Activated T-helper 1 cell treated with anti-CD3 and anti-CD28 coated beads, Interleukin-12 subunit alpha, Interleukin-12 subunit beta, Interleukin-2, Interleukin-4 antibody, amounts not matched to agents 30 ng/mL and 10 ng/mL and 1 ng/mL, durations not matched to agents 14 hours and 24 hours and 36 hours (primary cell): ENCODE measurements at regions not wholly inside any gene's neighbourhood (a gene's known extent, or its start where the extent isn't known, plus 50 kb on each side); places are given as distances from the start of the nearest gene placed in this dataset.

ENCODE experiments used
- DNase-seq: peaks from one replicate; pipeline ENCODE4 v3.0.0; 2021; ENCODE audit warnings: low spot score
- H3K27ac Mint-ChIP-seq: one replicate; pipeline ENCODE4 v1.8.0; 2021; ENCODE audit warnings: mild to moderate bottlenecking, mixed read lengths
- H3K27me3 Mint-ChIP-seq: one replicate; pipeline ENCODE4 v1.8.0; 2022; ENCODE audit warnings: mild to moderate bottlenecking, moderate library complexity, mixed read lengths; ENCODE audit not compliant: insufficient read depth
- H3K36me3 Mint-ChIP-seq: one replicate; pipeline ENCODE4 v1.8.0; 2021; ENCODE audit warnings: low read depth, mixed read lengths
- H3K4me1 Mint-ChIP-seq: one replicate; pipeline ENCODE4 v1.8.0; 2021; ENCODE audit warnings: low read depth, mixed read lengths
- H3K4me3 Mint-ChIP-seq: one replicate; pipeline ENCODE4 v1.8.0; 2021; ENCODE audit warnings: mild to moderate bottlenecking, moderate library complexity, mixed read lengths
- H3K9me3 Mint-ChIP-seq: one replicate; pipeline ENCODE4 v1.8.0; 2021; ENCODE audit warnings: mixed read lengths
- intact Hi-C: fragments of 100-400 bp; cut with micrococcal nuclease; formaldehyde crosslinking; loops from one replicate; pipeline ENCODE4 v1.15.1; 2024

DNA sequence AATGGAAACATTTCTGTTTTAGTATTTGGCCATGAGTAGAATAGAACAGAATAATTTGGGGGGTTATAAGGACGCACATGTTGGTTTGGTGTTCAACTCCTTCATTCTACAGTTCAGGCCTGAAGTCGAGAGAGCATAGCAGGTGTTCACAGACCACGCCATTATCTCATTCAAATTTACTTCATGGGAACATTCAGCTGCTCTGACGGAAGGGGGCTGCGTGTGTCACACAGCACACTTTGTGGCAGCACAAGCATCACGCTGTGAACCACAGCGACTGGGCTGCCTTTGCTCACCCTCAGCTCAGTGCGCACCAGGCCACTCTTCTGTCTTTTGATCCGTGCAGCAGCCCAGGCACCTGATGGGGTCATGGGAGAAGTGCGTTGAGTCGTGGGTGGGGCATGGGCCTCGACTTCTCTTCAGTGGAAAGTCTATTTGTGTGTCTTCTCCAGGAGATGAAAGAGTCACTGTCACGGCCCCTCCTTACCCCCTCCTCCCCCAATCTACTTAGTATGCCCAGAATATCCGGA, 348.6 kb upstream of the SALL3 start:
- Mint-ChIP-seq H3K36me3 (no peaks in the 10 kb centered on the region), H3K27ac (no peak overlapping the region), H3K9me3 (peaks cover 33% of the 10 kb centered on the region), H3K4me1 (no peaks in the 10 kb centered on the region), H3K27me3 (no peaks in the 10 kb centered on the region), H3K4me3 (no peak overlapping the region)
- DNase-seq: no peak
- intact Hi-C loops: no loop called here

DNA sequence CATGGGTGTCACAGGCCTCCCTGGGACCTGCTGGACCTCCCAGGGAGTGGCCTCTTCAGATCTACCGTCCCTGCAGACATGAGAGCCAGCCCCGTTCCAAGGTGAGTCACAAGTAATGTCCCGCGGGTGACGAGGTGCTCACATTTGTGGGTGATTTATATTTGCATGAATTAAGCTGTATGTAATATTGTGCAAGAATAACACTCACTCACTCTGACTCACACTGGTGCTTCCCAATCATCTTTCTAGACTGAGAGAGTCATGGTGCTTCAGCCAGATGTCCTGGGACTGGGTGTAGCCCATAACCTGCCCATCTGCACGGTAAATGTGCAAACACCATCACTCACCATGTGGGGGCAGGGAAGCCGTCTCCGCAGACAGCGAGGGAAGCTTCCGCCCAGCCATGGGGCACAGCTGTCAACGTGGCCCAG, 347.5 kb upstream of the SALL3 start:
- Mint-ChIP-seq H3K36me3 (no peaks in the 10 kb centered on the region), H3K27me3 (no peaks in the 10 kb centered on the region), H3K27ac (no peak overlapping the region), H3K4me3 (no peak overlapping the region), H3K4me1 (no peaks in the 10 kb centered on the region), H3K9me3 (peaks cover 42% of the 10 kb centered on the region)
- DNase-seq: no peak
- intact Hi-C loops: no loop called here

DNA sequence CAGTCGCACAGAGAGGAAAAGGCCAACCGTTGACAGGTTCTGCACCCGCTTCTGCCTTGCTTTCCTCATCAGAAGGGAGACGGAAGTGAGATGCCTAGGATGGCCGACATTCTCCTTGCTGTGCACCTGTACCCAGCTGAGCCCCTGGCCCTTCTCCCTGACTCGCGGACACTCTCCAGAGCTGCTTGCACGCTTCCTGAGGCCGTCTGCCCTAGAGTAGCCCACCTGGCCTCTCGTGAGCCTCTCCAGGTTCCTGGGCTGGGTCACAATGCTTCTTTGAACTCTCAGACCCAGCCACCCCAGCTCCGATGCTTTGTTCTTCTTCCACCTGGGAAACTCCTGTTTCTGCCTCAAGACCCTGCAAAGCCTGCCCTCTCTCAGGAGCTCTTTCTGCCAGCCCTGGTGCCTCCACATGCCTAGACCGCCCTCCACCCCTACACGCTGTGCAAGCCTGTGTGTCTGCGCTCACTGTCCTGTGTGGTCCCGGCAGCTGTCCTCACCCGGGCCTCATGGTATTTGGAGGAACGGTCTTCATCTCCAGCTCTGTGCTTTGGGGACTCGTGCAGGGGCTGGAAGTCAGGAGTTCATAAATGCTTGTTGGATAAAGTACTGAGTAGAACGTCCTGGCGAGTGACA, 345.4 kb upstream of the SALL3 start:
- Mint-ChIP-seq H3K36me3 (no peaks in the 10 kb centered on the region), H3K27ac (no peak overlapping the region), H3K4me1 (no peaks in the 10 kb centered on the region), H3K4me3 (no peak overlapping the region), H3K9me3 (peaks cover 41% of the 10 kb centered on the region), H3K27me3 (no peaks in the 10 kb centered on the region)
- DNase-seq: no peak
- intact Hi-C loops: no loop called here

DNA sequence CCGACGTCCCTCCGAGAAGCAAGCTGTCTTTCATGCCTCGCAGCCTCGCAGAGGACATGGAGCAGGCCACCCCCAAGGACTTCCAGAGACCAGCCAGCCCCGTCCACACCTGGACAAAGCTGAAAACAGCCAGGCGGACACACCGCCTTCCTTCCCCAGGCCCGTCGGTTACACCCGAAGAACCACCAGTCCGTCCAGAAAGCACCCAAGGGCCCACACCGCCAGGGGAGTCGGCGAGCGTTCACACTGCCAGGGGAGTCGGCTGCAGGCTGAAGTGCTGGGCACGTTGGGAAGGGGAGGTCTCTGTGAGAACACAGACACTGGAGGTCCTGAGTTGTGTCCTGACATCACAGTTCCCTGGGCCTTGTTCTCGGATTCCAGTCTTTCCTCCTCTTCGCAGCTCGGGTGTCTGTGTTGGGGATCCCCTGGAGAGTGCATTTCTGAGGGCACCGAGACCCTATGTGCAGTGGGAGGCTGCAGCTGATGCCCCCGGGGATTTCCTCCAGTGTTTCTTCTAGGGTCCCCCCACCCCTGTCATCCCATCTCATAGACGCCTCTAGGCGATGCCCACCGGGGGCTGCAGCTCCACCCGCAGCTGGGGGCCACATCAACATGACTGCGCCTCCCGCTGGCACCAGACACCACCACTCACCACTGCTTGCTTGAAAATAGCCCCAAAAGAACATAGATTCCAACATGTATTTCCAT, 344.4 kb upstream of the SALL3 start:
- intact Hi-C loops: no loop called here
- Mint-ChIP-seq H3K9me3 (peaks cover 39% of the 10 kb centered on the region), H3K27me3 (no peaks in the 10 kb centered on the region), H3K27ac (no peak overlapping the region), H3K36me3 (no peaks in the 10 kb centered on the region), H3K4me1 (no peaks in the 10 kb centered on the region), H3K4me3 (no peak overlapping the region)
- no peak for DNase-seq

DNA sequence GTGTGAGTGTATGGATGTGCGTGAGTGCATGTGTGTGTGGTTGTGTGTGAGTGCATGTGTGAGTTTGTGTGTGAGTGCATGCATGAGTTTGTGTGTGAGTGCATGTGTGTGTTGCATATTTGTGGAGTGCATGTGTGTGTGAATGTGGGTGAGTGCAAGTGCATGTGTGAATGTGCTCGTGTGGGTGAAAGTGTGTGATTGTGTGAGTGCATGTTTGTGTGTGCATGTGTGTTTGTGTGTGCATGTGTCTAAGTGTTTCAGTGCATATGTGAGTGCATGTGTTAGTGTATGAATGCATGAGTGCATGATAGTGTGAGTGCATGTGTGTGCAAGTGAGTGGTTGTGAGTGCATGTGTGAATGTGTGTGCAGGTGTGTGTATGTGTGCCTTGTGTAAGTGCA, 343.4 kb upstream of the SALL3 start:
- H3K36me3 Mint-ChIP-seq: no peaks in the 10 kb centered on the region
- no peak for DNase-seq
- no peaks in the 10 kb centered on the region for H3K4me1 Mint-ChIP-seq
- H3K4me3 Mint-ChIP-seq: no peak overlapping the region
- peaks cover 29% of the 10 kb centered on the region for H3K9me3 Mint-ChIP-seq
- no peak overlapping the region for H3K27ac Mint-ChIP-seq
- intact Hi-C loops: no loop called here
- no peaks in the 10 kb centered on the region for H3K27me3 Mint-ChIP-seq

DNA sequence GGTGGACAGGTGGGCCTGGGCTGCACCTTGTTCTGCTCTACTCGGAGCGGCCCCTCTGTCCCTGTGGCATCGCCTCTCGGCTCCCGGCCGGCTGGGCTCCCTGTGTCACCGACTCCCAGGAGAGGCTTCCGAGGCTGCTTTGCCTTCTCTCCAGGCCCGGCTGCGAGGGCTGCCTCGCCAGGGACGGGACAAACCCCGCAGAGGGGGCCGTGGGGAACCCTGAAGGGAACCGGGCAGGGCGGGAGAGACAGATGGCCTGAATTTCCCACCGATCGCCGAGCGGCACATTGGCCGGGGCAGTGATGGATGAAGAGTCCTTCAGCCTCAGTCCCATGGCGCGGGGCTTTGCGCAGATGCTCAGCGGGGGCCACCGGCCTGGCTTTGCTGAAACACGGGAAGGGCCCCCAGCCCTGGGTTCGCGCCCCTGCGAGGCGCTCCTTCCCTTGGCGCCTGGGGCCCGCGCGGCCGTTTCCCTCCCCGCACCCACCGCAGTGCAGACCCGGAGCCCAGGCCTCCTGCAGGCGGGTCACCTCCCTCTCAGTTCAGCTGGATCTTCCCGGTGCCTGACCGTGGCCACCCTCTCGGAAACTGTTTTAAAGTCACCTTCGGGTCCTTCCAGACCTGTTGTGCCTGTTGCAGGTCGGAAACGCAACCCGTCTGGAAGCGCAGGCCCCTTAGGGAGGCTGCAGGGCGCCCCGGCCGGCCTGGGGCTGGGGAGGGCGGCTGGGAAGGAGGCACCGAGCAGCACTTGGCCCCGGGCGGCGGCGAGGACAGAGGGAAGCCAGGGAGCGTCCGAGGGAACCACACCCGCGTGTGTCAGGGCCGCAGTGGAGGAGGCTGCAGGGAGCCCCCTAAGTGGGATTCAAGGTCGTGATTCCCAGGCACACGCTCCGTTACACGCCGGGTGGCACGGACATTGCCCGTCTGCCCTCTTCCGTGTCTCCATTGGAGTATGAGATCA, 341.9 kb upstream of the SALL3 start:
- no peak for DNase-seq
- no peak overlapping the region for H3K27ac Mint-ChIP-seq
- intact Hi-C loops: no loop called here
- no peaks in the 10 kb centered on the region for H3K4me1 Mint-ChIP-seq
- peaks cover 2% of the 10 kb centered on the region for H3K27me3 Mint-ChIP-seq
- peaks cover 19% of the 10 kb centered on the region for H3K9me3 Mint-ChIP-seq
- no peaks in the 10 kb centered on the region for H3K36me3 Mint-ChIP-seq
- no peak overlapping the region for H3K4me3 Mint-ChIP-seq

DNA sequence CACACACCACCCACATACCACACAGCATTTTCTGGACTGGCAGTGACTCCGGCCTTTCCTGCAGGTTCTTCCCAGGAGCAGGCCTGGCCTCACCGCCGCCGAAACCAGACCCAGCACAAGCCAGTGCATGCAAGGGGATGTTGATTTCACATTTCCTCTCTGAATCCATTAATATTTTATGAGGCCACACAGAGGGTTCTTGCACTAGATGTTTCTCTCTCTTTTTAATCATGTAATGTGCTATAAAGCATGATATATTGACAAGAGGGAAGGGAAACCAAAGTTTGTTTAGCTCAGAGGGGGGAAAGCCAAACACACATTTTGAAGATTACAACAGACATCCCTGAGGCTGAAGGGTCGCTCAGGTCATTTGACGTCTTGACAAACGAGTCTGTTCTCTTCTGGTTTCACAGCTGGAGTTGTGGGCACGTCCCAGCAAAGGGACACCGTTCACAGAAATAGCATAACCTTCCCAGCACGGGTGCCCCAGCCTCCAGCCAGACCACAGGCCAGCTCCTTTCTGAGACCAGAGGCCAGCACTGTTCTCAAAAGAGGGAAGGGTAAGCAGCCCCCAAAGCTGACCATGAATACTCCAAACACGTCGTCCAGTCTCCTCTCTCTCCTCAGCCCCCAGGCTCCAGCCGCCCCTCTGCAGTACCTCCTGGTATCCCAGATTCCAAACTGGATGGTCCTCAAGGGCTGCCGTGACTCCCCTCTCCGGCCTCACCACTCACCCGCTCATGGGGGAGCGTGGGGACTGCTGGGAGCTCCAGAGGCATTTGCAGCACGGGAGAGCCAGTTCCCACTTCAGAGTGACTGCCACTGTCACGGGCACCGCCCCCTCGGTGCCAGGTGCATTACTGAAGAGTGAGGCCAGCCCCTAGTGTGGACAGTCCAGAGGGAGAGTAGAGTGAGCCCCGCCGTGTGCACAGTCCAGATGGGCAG, 340.3 kb upstream of the SALL3 start:
- intact Hi-C loops: no loop called here
- H3K4me1 Mint-ChIP-seq: no peaks in the 10 kb centered on the region
- peaks cover 2% of the 10 kb centered on the region for H3K27me3 Mint-ChIP-seq
- H3K36me3 Mint-ChIP-seq: no peaks in the 10 kb centered on the region
- H3K4me3 Mint-ChIP-seq: no peak overlapping the region
- H3K9me3 Mint-ChIP-seq: peaks cover 19% of the 10 kb centered on the region
- H3K27ac Mint-ChIP-seq: no peak overlapping the region
- no peak for DNase-seq

DNA sequence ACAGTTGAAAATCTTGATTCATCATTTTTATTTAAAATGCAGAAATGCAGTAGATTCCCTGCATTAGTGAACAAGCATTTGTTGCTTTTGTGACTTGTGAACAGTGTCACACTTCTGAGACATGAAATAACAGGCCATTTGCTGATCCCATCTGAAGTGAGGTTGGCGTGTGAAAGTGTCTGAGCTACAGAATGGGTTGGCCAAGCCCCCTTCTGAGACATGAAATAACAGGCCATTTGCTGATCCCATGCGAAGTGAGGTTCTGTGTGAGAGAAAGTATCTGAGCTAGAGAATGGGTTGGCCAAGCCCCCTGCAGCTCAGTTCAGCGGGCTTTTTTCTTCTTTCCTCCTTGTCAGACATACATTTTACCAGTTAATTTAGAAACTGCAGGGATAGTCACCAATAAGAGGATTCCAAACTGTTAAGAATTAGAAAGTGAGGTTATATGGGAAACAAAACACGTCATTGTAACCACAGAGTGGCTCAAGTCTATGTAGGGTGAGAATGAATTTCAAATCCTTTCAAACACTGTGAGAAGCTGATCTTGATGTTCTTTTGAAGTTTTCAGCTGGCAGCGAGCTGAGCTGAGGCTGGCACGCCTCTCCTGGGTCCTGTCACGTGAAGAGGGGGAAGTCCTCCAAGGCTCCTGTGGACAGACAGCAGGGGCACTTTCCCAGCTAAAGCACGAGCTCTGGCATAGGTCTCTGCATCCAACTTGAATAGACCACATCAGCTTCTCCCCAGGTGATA, 339.2 kb upstream of the SALL3 start:
- peaks cover 2% of the 10 kb centered on the region for H3K27me3 Mint-ChIP-seq
- H3K36me3 Mint-ChIP-seq: no peaks in the 10 kb centered on the region
- intact Hi-C loops: no loop called here
- no peaks in the 10 kb centered on the region for H3K4me1 Mint-ChIP-seq
- DNase-seq: no peak
- H3K9me3 Mint-ChIP-seq: peaks cover 18% of the 10 kb centered on the region
- no peak overlapping the region for H3K4me3 Mint-ChIP-seq
- H3K27ac Mint-ChIP-seq: no peak overlapping the region

DNA sequence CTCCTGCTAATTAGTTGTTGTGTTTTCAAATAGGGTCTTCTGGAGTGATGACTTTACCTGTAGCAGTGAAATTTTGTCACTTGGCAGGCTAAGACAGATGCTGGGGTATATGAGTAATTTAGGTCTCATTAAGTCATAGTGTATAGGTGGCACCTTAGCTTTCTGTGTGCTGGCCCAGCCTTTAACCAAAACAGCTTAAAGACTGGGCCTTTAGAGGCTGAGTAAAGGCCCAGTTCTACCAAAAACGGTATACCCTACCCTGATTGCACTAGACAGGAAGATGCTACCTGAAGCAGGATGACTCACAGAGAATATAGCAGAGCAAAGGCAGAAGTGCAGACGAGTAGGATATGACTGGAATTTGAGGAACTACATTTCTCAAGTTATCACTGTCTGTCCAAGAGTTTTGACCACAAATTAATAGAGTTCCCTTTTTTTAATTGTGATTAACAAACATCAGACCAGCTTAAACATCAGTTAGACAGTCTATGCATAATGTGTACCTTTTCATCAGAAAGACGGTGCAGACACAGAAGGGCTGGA, 337.9 kb upstream of the SALL3 start:
- intact Hi-C loops: no loop called here
- Mint-ChIP-seq H3K9me3 (peaks cover 5% of the 10 kb centered on the region), H3K27ac (no peak overlapping the region), H3K4me3 (no peak overlapping the region), H3K27me3 (peaks cover 2% of the 10 kb centered on the region), H3K36me3 (no peaks in the 10 kb centered on the region), H3K4me1 (no peaks in the 10 kb centered on the region)
- DNase-seq: no peak

DNA sequence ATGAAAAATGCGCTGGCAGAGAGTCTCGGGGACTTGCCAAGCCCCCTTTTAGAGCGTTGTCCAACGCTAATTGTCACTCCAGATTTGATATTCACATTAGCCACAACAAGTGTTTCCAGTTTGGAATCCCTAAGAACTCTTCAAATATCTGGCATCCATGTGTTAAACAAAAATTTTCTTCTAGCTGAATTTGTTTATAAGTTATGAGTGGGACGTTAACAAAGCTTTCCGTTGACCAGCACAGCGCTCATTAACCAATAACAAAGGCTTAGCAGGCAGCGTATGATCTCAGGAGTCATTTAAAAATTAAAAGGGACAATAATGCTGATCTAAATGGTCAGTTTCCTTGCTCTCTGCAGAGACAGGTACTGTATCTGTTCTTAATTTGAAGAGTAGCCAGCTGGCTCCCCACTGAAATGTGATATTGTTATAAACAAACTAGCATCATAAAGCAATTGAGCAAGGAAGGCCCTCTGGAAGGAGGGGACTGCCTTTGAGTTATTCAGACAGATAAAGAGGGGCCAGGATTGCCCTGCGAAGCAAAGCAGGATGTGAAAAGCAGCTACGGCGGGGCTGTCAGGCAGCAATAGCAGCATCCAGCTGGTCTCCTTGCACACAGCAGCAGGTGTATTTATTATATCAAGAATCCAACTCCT, 337.2 kb upstream of the SALL3 start:
- H3K4me1 Mint-ChIP-seq: no peaks in the 10 kb centered on the region
- no peaks in the 10 kb centered on the region for H3K36me3 Mint-ChIP-seq
- intact Hi-C loops: no loop called here
- no peak for DNase-seq
- H3K27me3 Mint-ChIP-seq: peaks cover 2% of the 10 kb centered on the region
- no peak overlapping the region for H3K4me3 Mint-ChIP-seq
- peaks cover 4% of the 10 kb centered on the region for H3K9me3 Mint-ChIP-seq
- H3K27ac Mint-ChIP-seq: no peak overlapping the region

DNA sequence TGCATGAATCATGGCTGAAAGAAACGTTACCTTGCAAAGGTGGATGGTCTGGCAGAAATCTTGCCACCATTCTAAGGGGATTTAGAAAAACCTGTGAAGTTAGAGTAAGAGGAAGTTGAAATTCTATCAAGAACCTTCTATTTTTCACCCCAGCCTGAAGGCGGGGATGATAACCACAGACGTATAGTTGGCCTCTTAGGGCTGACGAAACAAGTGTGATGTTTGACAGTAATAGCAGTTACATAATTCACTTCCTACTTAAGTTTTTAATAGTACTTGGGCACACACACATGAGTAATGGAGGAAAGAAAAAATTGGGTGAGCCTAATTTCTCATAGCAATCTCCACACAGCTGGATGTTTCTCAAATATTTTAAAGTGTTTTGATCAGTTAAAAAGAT, 336.6 kb upstream of the SALL3 start:
- Mint-ChIP-seq H3K4me3 (no peak overlapping the region), H3K36me3 (no peaks in the 10 kb centered on the region), H3K9me3 (peaks cover 4% of the 10 kb centered on the region), H3K27me3 (peaks cover 2% of the 10 kb centered on the region), H3K27ac (no peak overlapping the region), H3K4me1 (no peaks in the 10 kb centered on the region)
- intact Hi-C loops: no loop called here
- DNase-seq: no peak
